GM18951 (cell line): ENCODE measurements at regions not wholly inside any gene's neighbourhood (a gene's known extent, or its start where the extent isn't known, plus 50 kb on each side); places are given as distances from the start of the nearest gene placed in this dataset.

Experiments used
- POLR2A ChIP-seq: IDR thresholded peaks from 4 replicates; pipeline ENCODE4 v1.6.1; 2011; ENCODE audit warnings: mild to moderate bottlenecking; ENCODE audit not compliant: insufficient read length, insufficient read depth; ENCODE audit errors: extremely low read depth
- in situ Hi-C: fragments of 300-500 bp; cut with MboI; formaldehyde crosslinking; loops from one replicate; pipeline ENCODE4 v1.12.0; 2022; ENCODE audit warnings: low sequenced_read_pairs, mixed read lengths, inconsistent platforms; ENCODE audit not compliant: unreplicated experiment

GRCh38 chr17:77001487-77001886 lies 133.3 kb downstream of the MGAT5B start:
- no peak for TF ChIP-seq POLR2A
- in situ Hi-C loops: no loop called here

GRCh38 chr17:77002103-77003045 lies 134.2 kb downstream of the MGAT5B start:
- in situ Hi-C loops: no loop called here
- TF ChIP-seq POLR2A: no peak

GRCh38 chr17:77003699-77004098 lies 135.5 kb downstream of the MGAT5B start:
- TF ChIP-seq POLR2A: no peak
- in situ Hi-C loops: no loop called here

- in situ Hi-C loops: no loop called here
- no peak for TF ChIP-seq POLR2A
These were observed 133.7 kb upstream of the SEC14L1 start for GRCh38 chr17:77006971-77007649.

- no peak for TF ChIP-seq POLR2A
- in situ Hi-C loops: no loop called here
These were observed 130.9 kb upstream of the SEC14L1 start for GRCh38 chr17:77009877-77010276.

- in situ Hi-C loops: no loop called here
- no peak for TF ChIP-seq POLR2A
These were observed 130.1 kb upstream of the SEC14L1 start for GRCh38 chr17:77010667-77011066.

GRCh38 chr17:77011173-77012011 lies 129.4 kb upstream of the SEC14L1 start:
- in situ Hi-C loops: no loop called here
- TF ChIP-seq POLR2A: no peak

- TF ChIP-seq POLR2A: no peak
- in situ Hi-C loops: no loop called here
These were observed 122.3 kb upstream of the SEC14L1 start for GRCh38 chr17:77018504-77018903.

- TF ChIP-seq POLR2A: no peak
- in situ Hi-C loops: no loop called here
These were observed 120.8 kb upstream of the SEC14L1 start for GRCh38 chr17:77019893-77020379.

GRCh38 chr17:77020973-77021372 lies 119.8 kb upstream of the SEC14L1 start:
- in situ Hi-C loops: no loop called here
- TF ChIP-seq POLR2A: no peak

- in situ Hi-C loops: no loop called here
- TF ChIP-seq POLR2A: no peak
These were observed 118.0 kb upstream of the SEC14L1 start for GRCh38 chr17:77022766-77023165.

- TF ChIP-seq POLR2A: no peak
- in situ Hi-C loops: no loop called here
These were observed 115.0 kb upstream of the SEC14L1 start for GRCh38 chr17:77025781-77026180.

GRCh38 chr17:77027271-77027889 lies 113.4 kb upstream of the SEC14L1 start:
- in situ Hi-C loops: no loop called here
- no peak for TF ChIP-seq POLR2A

- no peak for TF ChIP-seq POLR2A
- in situ Hi-C loops: no loop called here
These were observed 111.9 kb upstream of the SEC14L1 start for GRCh38 chr17:77028900-77029299.
